ENCODE measurements at regions not wholly inside any gene's neighbourhood (a gene's known extent, or its start where the extent isn't known, plus 50 kb on each side); places are given as distances from the start of the nearest gene placed in this dataset.
"Not testable (repeated sequence)": the region's sequence is repeated elsewhere in the genome, so short reads cannot be mapped to it uniquely, and the experiment has no call there.

DNA sequence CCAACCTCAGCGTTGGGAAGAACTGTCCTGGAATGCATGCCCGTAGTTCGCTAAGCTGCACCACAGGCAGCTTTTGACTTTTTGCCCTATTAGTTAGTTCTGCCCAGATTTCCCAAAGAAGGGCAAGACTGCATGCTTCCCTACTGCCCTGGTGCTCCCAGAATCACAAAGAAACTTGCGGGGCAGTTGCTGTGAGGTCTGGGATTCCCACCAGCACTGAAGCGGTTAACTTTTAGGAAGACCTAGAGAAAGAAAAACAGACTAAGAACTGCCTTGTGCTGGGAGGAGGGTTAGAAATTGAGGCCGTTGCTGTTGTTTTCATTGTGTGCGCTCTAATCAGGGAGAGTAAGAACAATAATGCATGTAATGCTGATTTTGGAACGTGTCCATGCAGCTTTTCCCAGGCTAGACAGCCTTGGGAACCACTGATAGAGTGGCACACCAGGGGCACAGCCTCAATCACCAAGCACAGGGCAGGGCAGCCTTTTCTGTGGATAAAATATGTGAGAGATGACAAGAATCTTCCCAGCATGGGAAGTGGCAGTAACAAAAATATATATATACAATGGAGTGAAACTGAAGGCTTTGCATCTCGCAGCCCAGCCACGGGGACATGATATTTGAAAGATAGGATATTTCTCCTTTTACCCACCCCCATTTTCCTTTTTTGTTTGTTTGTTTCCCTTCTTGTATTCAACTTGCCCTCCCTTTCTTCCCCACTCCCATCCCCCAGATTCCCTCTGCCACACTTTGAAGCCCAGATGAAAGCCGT lies 137.7 kb upstream of the HEY2 start:
- no peaks in the 10 kb centered on the region for H3K9me3 ChIP-seq (ENCODE audit: control insufficient read depth, low read length)
- no peaks in the 10 kb centered on the region for H3K36me3 ChIP-seq (ENCODE audit: control insufficient read depth, insufficient read depth, low read length)
- peak overlapping the region; percentile 86 for H3K27ac ChIP-seq (ENCODE audit: low read depth, low read length, severe bottlenecking)
- peaks cover 20% of the 10 kb centered on the region for H3K4me1 ChIP-seq (ENCODE audit: control insufficient read depth, insufficient read depth, low read length, poor library complexity, severe bottlenecking)
- WGBS, 2 experiments (ENCODE audit: insufficient coverage in 2 of 2), result 24 to 33% methylated on average over 7 of the region's 11 CpGs
- H3K4me3 ChIP-seq (ENCODE audit: extremely low read depth, insufficient read depth, low read length, poor library complexity, severe bottlenecking), result no peak overlapping the region

DNA sequence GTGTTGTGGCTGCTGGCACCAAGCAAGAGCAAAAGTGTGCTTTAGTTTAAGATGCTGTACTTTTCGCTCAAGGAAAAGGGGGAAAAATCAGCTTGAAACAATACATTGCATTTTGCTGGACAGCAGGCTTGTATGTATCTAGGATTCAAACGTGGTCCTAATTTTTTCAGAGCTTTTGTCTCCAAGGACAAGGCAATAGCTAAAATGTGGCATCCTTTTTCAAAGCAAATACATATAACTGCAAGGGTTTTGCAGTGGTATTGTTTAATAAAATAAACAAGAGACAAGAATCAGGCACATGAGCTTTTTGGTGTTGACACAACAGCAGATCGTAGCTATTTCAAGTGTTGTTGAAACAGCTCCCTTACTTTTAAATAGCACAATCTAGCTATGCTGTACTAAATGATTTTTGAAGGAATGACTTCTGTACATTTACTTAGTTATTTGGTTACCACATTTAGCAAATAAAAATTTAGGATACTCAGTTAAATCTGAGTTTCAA lies 137.0 kb upstream of the HEY2 start:
- Histone ChIP-seq H3K4me3 (ENCODE audit: extremely low read depth, insufficient read depth, low read length, poor library complexity, severe bottlenecking) (no peak overlapping the region), H3K27ac (ENCODE audit: low read depth, low read length, severe bottlenecking) (peak overlapping the region; percentile 86), H3K9me3 (ENCODE audit: control insufficient read depth, low read length) (no peaks in the 10 kb centered on the region), H3K4me1 (ENCODE audit: control insufficient read depth, insufficient read depth, low read length, poor library complexity, severe bottlenecking) (peaks cover 20% of the 10 kb centered on the region), H3K36me3 (ENCODE audit: control insufficient read depth, insufficient read depth, low read length) (no peaks in the 10 kb centered on the region)
- WGBS, 2 experiments (ENCODE audit: insufficient coverage in 2 of 2), result 10 to 14% methylated on average over 1 to 2 of the region's 3 CpGs

DNA sequence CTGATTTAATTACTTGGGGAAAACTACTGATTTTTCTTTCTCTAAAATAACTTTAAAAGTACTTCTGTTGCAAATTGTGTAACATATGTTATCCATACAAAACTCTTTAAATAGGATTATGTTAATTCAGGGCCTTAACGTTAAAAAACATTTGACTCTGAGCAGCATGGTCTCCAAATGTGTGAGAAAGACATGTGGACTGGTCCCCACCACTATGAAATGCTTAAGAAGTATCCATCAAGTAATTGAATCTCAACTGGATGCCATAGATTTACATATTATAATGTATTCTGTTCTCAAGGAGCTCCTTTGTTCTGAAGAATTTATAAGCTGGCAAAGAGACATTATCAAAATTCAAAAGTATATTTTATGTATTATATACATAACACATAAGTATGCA lies 130.8 kb upstream of the HEY2 start:
- WGBS, 2 experiments (ENCODE audit: insufficient coverage in 2 of 2), result no CpG with 5 or more reads among the region's 1 CpG
- Histone ChIP-seq H3K9me3 (ENCODE audit: control insufficient read depth, low read length) (no peaks in the 10 kb centered on the region), H3K4me3 (ENCODE audit: extremely low read depth, insufficient read depth, low read length, poor library complexity, severe bottlenecking) (no peak overlapping the region), H3K27ac (ENCODE audit: low read depth, low read length, severe bottlenecking) (no peak overlapping the region), H3K36me3 (ENCODE audit: control insufficient read depth, insufficient read depth, low read length) (no peaks in the 10 kb centered on the region), H3K4me1 (ENCODE audit: control insufficient read depth, insufficient read depth, low read length, poor library complexity, severe bottlenecking) (no peaks in the 10 kb centered on the region)

DNA sequence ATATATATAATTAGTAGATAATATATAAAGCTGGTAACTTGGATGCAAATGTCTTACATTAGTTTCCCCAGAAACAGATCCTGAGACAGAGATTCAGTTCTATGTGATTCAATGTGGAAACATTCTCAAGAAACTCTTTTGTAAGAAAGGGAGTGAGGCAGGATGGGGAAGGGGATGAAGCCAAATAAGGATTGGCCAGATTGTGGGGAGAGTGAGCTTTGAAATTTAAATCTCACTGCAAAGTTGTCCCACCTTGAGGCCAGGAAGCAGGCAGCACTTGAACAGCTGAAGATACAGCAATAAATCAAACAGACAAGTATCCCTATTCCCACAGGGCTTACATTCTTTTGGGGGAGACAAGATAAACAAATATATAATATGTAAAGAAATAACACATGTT lies 126.3 kb upstream of the HEY2 start:
- H3K27ac ChIP-seq (ENCODE audit: low read depth, low read length, severe bottlenecking), result no peak overlapping the region
- no peak overlapping the region for H3K4me3 ChIP-seq (ENCODE audit: extremely low read depth, insufficient read depth, low read length, poor library complexity, severe bottlenecking)
- H3K4me1 ChIP-seq (ENCODE audit: control insufficient read depth, insufficient read depth, low read length, poor library complexity, severe bottlenecking), result no peaks in the 10 kb centered on the region
- H3K9me3 ChIP-seq (ENCODE audit: control insufficient read depth, low read length), result no peaks in the 10 kb centered on the region
- H3K36me3 ChIP-seq (ENCODE audit: control insufficient read depth, insufficient read depth, low read length), result no peaks in the 10 kb centered on the region

DNA sequence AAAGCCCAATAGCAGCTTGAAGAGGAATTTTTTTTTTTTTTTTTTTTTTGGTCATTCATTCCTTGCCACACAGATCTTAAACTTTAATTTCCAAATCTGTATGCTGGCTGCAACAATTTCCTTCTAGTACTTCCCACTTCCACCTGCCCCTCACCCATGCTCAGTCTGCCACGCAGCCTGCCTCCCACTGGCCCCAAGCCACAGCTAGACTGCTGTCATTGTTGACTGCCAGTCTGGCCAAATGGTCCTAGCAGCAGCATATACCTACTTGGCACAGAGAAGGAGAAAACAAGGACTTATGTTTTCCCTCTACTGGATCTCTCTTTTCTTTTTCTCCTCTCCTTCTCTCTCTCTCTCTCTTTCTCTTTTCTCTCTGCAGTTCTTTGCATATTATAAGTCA lies 118.3 kb upstream of the HEY2 start:
- Histone ChIP-seq H3K9me3 (ENCODE audit: control insufficient read depth, low read length) (no peaks in the 10 kb centered on the region), H3K4me1 (ENCODE audit: control insufficient read depth, insufficient read depth, low read length, poor library complexity, severe bottlenecking) (peaks cover 4% of the 10 kb centered on the region), H3K4me3 (ENCODE audit: extremely low read depth, insufficient read depth, low read length, poor library complexity, severe bottlenecking) (no peak overlapping the region), H3K36me3 (ENCODE audit: control insufficient read depth, insufficient read depth, low read length) (no peaks in the 10 kb centered on the region), H3K27ac (ENCODE audit: low read depth, low read length, severe bottlenecking) (no peak overlapping the region)
- 44 to 64% methylated on average over 1 of the region's 1 CpG for WGBS, 2 experiments (ENCODE audit: insufficient coverage in 2 of 2)

DNA sequence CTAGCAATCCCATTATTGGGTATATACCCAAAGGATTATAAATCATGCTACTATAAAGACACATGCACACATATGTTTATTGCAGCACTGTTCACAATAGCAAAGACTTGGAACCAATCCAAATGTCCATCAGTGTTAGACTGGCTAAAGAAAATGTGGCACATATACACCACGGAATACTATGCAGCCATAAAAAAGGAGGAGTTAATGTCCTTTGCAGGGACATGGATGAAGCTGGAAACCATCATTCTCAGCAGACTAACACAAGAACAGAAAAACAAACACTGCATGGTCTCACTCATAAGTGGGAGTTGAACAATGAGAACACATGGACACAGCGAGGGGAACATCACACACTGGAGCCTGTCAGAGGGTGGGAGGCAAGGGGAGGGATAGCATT lies 113.4 kb upstream of the HEY2 start:
- 92 to 100% methylated on average over 1 to 2 of the region's 2 CpGs for WGBS, 2 experiments (ENCODE audit: insufficient coverage in 2 of 2)
- H3K9me3 ChIP-seq (ENCODE audit: control insufficient read depth, low read length); H3K4me3 ChIP-seq (ENCODE audit: extremely low read depth, insufficient read depth, low read length, poor library complexity, severe bottlenecking); H3K27ac ChIP-seq (ENCODE audit: low read depth, low read length, severe bottlenecking); H3K4me1 ChIP-seq (ENCODE audit: control insufficient read depth, insufficient read depth, low read length, poor library complexity, severe bottlenecking); H3K36me3 ChIP-seq (ENCODE audit: control insufficient read depth, insufficient read depth, low read length): not testable (repeated sequence)

DNA sequence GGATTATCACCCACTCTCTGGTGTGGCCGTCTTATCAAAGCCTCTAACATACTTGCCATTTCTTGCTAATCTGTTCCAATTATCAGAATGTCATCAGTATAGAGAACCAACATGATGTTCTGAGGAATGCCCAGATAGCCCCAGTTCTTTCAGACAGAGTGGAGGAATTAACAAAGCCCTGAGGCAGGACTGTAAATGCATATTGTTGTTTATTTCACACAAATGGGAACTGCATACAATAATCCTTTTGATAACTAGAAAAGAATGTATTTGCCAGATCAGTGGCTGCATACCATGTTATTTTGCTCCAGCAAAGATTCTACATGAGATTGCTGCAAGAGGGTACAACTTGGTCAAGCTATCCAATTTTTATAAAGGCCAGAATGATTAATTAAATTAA lies 112.8 kb upstream of the HEY2 start:
- H3K27ac ChIP-seq (ENCODE audit: low read depth, low read length, severe bottlenecking), result no peak overlapping the region
- 89 to 100% methylated on average over 1 of the region's 1 CpG for WGBS, 2 experiments (ENCODE audit: insufficient coverage in 2 of 2)
- H3K36me3 ChIP-seq (ENCODE audit: control insufficient read depth, insufficient read depth, low read length), result no peaks in the 10 kb centered on the region
- no peaks in the 10 kb centered on the region for H3K9me3 ChIP-seq (ENCODE audit: control insufficient read depth, low read length)
- H3K4me1 ChIP-seq (ENCODE audit: control insufficient read depth, insufficient read depth, low read length, poor library complexity, severe bottlenecking), result peaks cover 8% of the 10 kb centered on the region
- no peak overlapping the region for H3K4me3 ChIP-seq (ENCODE audit: extremely low read depth, insufficient read depth, low read length, poor library complexity, severe bottlenecking)

DNA sequence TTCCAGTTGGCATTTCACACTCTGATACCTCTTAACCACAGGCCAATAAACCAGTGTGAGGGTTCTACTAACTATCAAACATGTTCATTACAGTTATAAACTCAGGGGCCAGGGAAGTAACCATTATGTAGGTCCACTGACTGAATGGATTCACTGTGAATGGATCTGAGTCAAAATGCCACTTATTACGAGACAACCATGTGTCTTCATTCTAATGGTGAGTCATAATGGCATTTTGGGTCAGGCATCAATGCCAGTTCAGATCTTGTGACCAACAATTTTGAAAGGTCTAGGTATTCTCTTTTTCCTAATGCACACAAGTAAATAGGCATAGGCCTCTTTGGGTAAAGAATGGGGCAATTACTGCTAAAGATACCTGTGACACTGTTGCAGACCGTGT lies 112.2 kb upstream of the HEY2 start:
- H3K4me1 ChIP-seq (ENCODE audit: control insufficient read depth, insufficient read depth, low read length, poor library complexity, severe bottlenecking), result peaks cover 8% of the 10 kb centered on the region
- WGBS, 2 experiments (ENCODE audit: insufficient coverage in 2 of 2), result 84 to 100% methylated on average over 2 of the region's 2 CpGs
- H3K36me3 ChIP-seq (ENCODE audit: control insufficient read depth, insufficient read depth, low read length), result no peaks in the 10 kb centered on the region
- no peaks in the 10 kb centered on the region for H3K9me3 ChIP-seq (ENCODE audit: control insufficient read depth, low read length)
- no peak overlapping the region for H3K4me3 ChIP-seq (ENCODE audit: extremely low read depth, insufficient read depth, low read length, poor library complexity, severe bottlenecking)
- no peak overlapping the region for H3K27ac ChIP-seq (ENCODE audit: low read depth, low read length, severe bottlenecking)

DNA sequence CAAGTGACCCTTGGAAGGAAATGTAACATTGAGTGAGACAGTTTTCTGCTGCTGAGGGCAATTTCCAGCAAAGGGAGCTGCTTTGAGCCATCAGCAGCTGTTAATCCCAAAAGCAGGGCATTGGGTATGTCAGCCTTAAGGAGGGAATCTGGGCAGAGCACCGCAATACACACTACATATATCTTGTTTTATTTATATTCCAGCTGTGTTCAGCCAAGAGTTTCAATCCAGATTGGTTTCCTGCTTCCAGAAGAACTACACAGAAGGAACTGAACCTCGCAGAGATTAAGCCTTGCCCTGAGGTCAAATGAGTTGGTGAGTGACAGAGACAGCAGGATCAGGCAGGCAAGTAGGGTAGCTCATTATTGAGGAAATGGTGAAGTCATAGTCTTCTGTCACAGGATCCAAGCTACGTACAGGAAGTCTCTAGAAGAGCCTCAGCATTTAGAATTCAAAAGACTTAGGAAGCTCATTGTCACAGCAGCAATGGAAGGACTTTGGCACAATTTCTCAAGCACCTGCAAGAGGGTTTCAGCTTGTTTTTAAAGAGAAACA lies 109.9 kb upstream of the HEY2 start:
- Histone ChIP-seq H3K4me3 (ENCODE audit: extremely low read depth, insufficient read depth, low read length, poor library complexity, severe bottlenecking) (no peak overlapping the region), H3K4me1 (ENCODE audit: control insufficient read depth, insufficient read depth, low read length, poor library complexity, severe bottlenecking) (peaks cover 4% of the 10 kb centered on the region), H3K27ac (ENCODE audit: low read depth, low read length, severe bottlenecking) (no peak overlapping the region), H3K36me3 (ENCODE audit: control insufficient read depth, insufficient read depth, low read length) (no peaks in the 10 kb centered on the region), H3K9me3 (ENCODE audit: control insufficient read depth, low read length) (no peaks in the 10 kb centered on the region)
- WGBS, 2 experiments (ENCODE audit: insufficient coverage in 2 of 2), result 73 to 76% methylated on average over 2 of the region's 3 CpGs

DNA sequence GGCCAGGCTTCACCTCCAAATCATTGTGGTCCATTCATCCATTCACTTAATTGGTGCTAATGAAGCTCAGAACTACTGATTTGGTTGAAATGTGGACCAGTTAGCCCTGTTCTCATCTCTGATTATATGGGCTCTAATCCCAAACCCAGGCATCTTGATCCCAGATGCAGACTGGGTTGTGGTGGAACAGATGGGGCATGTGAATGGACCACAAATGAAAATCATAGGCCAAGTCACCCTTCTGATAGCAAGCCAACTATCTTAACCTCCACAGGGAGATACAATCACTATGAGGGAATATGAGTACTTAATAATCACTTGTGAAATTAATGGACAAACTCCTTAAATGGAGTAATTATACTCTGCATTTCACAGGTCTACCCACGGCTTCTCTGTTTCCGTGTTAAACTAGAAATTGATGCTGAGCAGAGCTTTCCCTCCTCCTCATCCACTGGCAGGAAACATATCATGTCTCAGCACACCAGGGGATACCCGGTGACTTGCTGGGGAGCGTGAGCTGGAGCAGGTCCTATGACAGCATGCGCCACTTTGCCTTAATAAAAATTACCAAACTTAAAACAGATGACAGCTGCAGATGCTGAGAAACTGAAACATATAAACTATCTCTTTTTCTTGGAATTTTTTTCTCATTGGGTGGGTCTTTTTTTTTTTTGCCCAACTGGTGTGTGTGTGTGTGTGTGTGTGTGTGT lies 108.8 kb upstream of the HEY2 start:
- Histone ChIP-seq H3K9me3 (ENCODE audit: control insufficient read depth, low read length) (no peaks in the 10 kb centered on the region), H3K36me3 (ENCODE audit: control insufficient read depth, insufficient read depth, low read length) (no peaks in the 10 kb centered on the region), H3K27ac (ENCODE audit: low read depth, low read length, severe bottlenecking) (no peak overlapping the region), H3K4me3 (ENCODE audit: extremely low read depth, insufficient read depth, low read length, poor library complexity, severe bottlenecking) (no peak overlapping the region), H3K4me1 (ENCODE audit: control insufficient read depth, insufficient read depth, low read length, poor library complexity, severe bottlenecking) (peaks cover 4% of the 10 kb centered on the region)
- 89 to 96% methylated on average over 3 to 5 of the region's 5 CpGs for WGBS, 2 experiments (ENCODE audit: insufficient coverage in 2 of 2)

All from mesodermal cell (in vitro differentiated cells).